Mesodermal cell (in vitro differentiated cells): ENCODE measurements at regions not wholly inside any gene's neighbourhood (a gene's known extent, or its start where the extent isn't known, plus 50 kb on each side); places are given as distances from the start of the nearest gene placed in this dataset.

ENCODE experiments used
- H3K27ac ChIP-seq: 2 replicates; pipeline ENCODE4 v1.7.0; 2013; ENCODE audit warnings: mild to moderate bottlenecking, low read depth, low read length, moderate library complexity; ENCODE audit not compliant: severe bottlenecking
- H3K36me3 ChIP-seq: 2 replicates; pipeline ENCODE4 v1.7.1; 2013; ENCODE audit warnings: mild to moderate bottlenecking, low read length, moderate library complexity; ENCODE audit not compliant: control insufficient read depth, insufficient read depth
- H3K4me1 ChIP-seq: one replicate; pipeline ENCODE4 v1.7.1; 2013; ENCODE audit warnings: mild to moderate bottlenecking, low read length; ENCODE audit not compliant: insufficient read depth, control insufficient read depth, poor library complexity, severe bottlenecking
- H3K4me3 ChIP-seq: 2 replicates; pipeline ENCODE4 v1.7.0; 2013; ENCODE audit warnings: low read length, control low read depth, mild to moderate bottlenecking; ENCODE audit not compliant: insufficient read depth, poor library complexity, severe bottlenecking; ENCODE audit errors: extremely low read depth
- H3K9me3 ChIP-seq: 2 replicates; pipeline ENCODE4 v1.7.1; 2013; ENCODE audit warnings: mild to moderate bottlenecking, low read length, moderate library complexity; ENCODE audit not compliant: control insufficient read depth
- whole genome bisulfite sequencing, 2 experiments: methylation state at CpG; one replicate each; pipeline ENCODE4 v1.1.5; 2013; ENCODE audit warnings: missing lambda C conversion rate in 2 of 2; ENCODE audit not compliant: insufficient coverage in 2 of 2; 5-methylcytosine and 5-hydroxymethylcytosine counted together

- no peak overlapping the region for H3K27ac ChIP-seq
- no peaks in the 10 kb centered on the region for H3K9me3 ChIP-seq
- peaks cover 17% of the 10 kb centered on the region for H3K4me1 ChIP-seq
- 92 to 100% methylated on average over 4 of the region's 4 CpGs for WGBS, 2 experiments
- H3K4me3 ChIP-seq = no peak overlapping the region
- no peaks in the 10 kb centered on the region for H3K36me3 ChIP-seq
These were observed 955.7 kb downstream of the TUSC7 start for GRCh38 chr3:117665296-117665695.

- Histone ChIP-seq H3K36me3 (no peaks in the 10 kb centered on the region), H3K27ac (no peak overlapping the region), H3K9me3 (no peaks in the 10 kb centered on the region), H3K4me3 (no peak overlapping the region), H3K4me1 (peaks cover 12% of the 10 kb centered on the region)
- 36 to 80% methylated on average over 1 to 2 of the region's 3 CpGs for WGBS, 2 experiments
These were observed 956.7 kb downstream of the TUSC7 start for GRCh38 chr3:117666325-117666724.

GRCh38 chr3:117666812-117667211 lies 957.2 kb downstream of the TUSC7 start:
- Histone ChIP-seq H3K27ac (no peak overlapping the region), H3K9me3 (no peaks in the 10 kb centered on the region), H3K4me1 (peaks cover 8% of the 10 kb centered on the region), H3K36me3 (no peaks in the 10 kb centered on the region), H3K4me3 (no peak overlapping the region)
- 73% methylated on average over 2 of the region's 3 CpGs; no CpG with 5 or more reads in 1 of the 2 experiments for WGBS, 2 experiments

GRCh38 chr3:117669774-117670173 lies 960.2 kb downstream of the TUSC7 start:
- H3K27ac ChIP-seq = no peak overlapping the region
- no peaks in the 10 kb centered on the region for H3K9me3 ChIP-seq
- H3K4me3 ChIP-seq = no peak overlapping the region
- WGBS, 2 experiments = 92 to 93% methylated on average over 3 of the region's 4 CpGs
- H3K4me1 ChIP-seq = peaks cover 5% of the 10 kb centered on the region
- H3K36me3 ChIP-seq = no peaks in the 10 kb centered on the region

- H3K9me3 ChIP-seq = no peaks in the 10 kb centered on the region
- no peak overlapping the region for H3K4me3 ChIP-seq
- no CpG with 5 or more reads among the region's 4 CpGs for WGBS, 2 experiments
- peak overlapping the region; percentile 62 for H3K27ac ChIP-seq
- H3K4me1 ChIP-seq = no peaks in the 10 kb centered on the region
- H3K36me3 ChIP-seq = no peaks in the 10 kb centered on the region
These were observed 962.2 kb downstream of the TUSC7 start for GRCh38 chr3:117671722-117672318.

GRCh38 chr3:117674321-117674720 lies 964.7 kb downstream of the TUSC7 start:
- Histone ChIP-seq H3K4me3 (no peak overlapping the region), H3K4me1 (no peaks in the 10 kb centered on the region)
- WGBS, 2 experiments = 94 to 100% methylated on average over 3 of the region's 4 CpGs

GRCh38 chr3:117681619-117682018 lies 972.0 kb downstream of the TUSC7 start:
- no peak overlapping the region for H3K4me3 ChIP-seq
- no peak overlapping the region for H3K27ac ChIP-seq
- no peaks in the 10 kb centered on the region for H3K4me1 ChIP-seq
- H3K9me3 ChIP-seq = no peaks in the 10 kb centered on the region
- H3K36me3 ChIP-seq = no peaks in the 10 kb centered on the region
- WGBS, 2 experiments = no CpG with 5 or more reads among the region's 2 CpGs

More at GRCh38 chr3:117674321-117674720, 964.7 kb downstream of the TUSC7 start:
- Histone ChIP-seq H3K36me3 (no peaks in the 10 kb centered on the region), H3K27ac (no peak overlapping the region), H3K9me3 (no peaks in the 10 kb centered on the region)

GRCh38 chr3:117687096-117687495 lies 977.5 kb downstream of the TUSC7 start:
- Histone ChIP-seq H3K27ac (no peak overlapping the region), H3K36me3 (no peaks in the 10 kb centered on the region), H3K4me1 (peaks cover 7% of the 10 kb centered on the region), H3K9me3 (no peaks in the 10 kb centered on the region), H3K4me3 (no peak overlapping the region)
- 69 to 100% methylated on average over 1 to 2 of the region's 2 CpGs for WGBS, 2 experiments

GRCh38 chr3:117688583-117688982 lies 979.0 kb downstream of the TUSC7 start:
- H3K27ac ChIP-seq = no peak overlapping the region
- no peaks in the 10 kb centered on the region for H3K9me3 ChIP-seq
- no peaks in the 10 kb centered on the region for H3K36me3 ChIP-seq
- 60 to 71% methylated on average over 1 to 2 of the region's 3 CpGs for WGBS, 2 experiments
- H3K4me1 ChIP-seq = peaks cover 8% of the 10 kb centered on the region
- H3K4me3 ChIP-seq = no peak overlapping the region

- H3K27ac ChIP-seq = no peak overlapping the region
- H3K9me3 ChIP-seq = no peaks in the 10 kb centered on the region
- WGBS, 2 experiments = no CpG with 5 or more reads among the region's 1 CpG
- peaks cover 8% of the 10 kb centered on the region for H3K4me1 ChIP-seq
- no peak overlapping the region for H3K4me3 ChIP-seq
- no peaks in the 10 kb centered on the region for H3K36me3 ChIP-seq
These were observed 981.9 kb downstream of the TUSC7 start for GRCh38 chr3:117691526-117691925.

GRCh38 chr3:117692416-117692995 lies 982.9 kb downstream of the TUSC7 start:
- WGBS, 2 experiments = 76 to 84% methylated on average over 4 to 5 of the region's 5 CpGs
- H3K27ac ChIP-seq = peak overlapping the region; percentile 74
- H3K36me3 ChIP-seq = no peaks in the 10 kb centered on the region
- no peaks in the 10 kb centered on the region for H3K9me3 ChIP-seq
- H3K4me3 ChIP-seq = no peak overlapping the region
- peaks cover 8% of the 10 kb centered on the region for H3K4me1 ChIP-seq
